Esophagus squamous epithelium (tissue), 4 donors: ENCODE measurements at regions not wholly inside any gene's neighbourhood (a gene's known extent, or its start where the extent isn't known, plus 50 kb on each side); places are given as distances from the start of the nearest gene placed in this dataset.

Source experiments
- CTCF ChIP-seq, 6 experiments: fragments of 450-650 bp in 4 of 6; fragments of 200-600 bp in 2 of 6; sonication (generic) in 2 of 6; IDR thresholded peaks; one replicate each; pipeline ENCODE4 v1.5.1; 2016 to 2019; ENCODE audit warnings: antibody characterized with exemption in 6 of 6, mild to moderate bottlenecking in 4 of 6, moderate library complexity in 4 of 6
- POLR2A ChIP-seq, 4 donors: fragments of 450-650 bp; IDR thresholded peaks; one replicate each; pipeline ENCODE4 v1.6.1; 2017; ENCODE audit warnings: antibody characterized with exemption in 4 of 4, mild to moderate bottlenecking in 4 of 4, moderate library complexity in 3 of 4

- TF ChIP-seq CTCF (IDR thresholded peaks at IDR 0.05): no peak
- TF ChIP-seq POLR2A (IDR thresholded peaks at IDR 0.05): no peak
These were observed 390.5 kb upstream of the RBMS3 start for GRCh38 chr3:28890373-28890772.
